K562 (cell line): ENCODE measurements at regions not wholly inside any gene's neighbourhood (a gene's known extent, or its start where the extent isn't known, plus 50 kb on each side); places are given as distances from the start of the nearest gene placed in this dataset.
A peak's percentile ranks its signal among the peaks of the same experiment; 100 is the strongest.

Source experiments
- DDX20 ChIP-seq: fragments of 450-650 bp; IDR thresholded peaks from 2 replicates; pipeline ENCODE4 v1.6.1; 2016; ENCODE audit warnings: missing genetic modification characterization, low read depth, mild to moderate bottlenecking, missing compliant biosample characterization, moderate library complexity
- FIP1L1 ChIP-seq: fragments of 200-400 bp; formaldehyde crosslinking; IDR thresholded peaks from 2 replicates; pipeline ENCODE4 v1.6.1; 2018; ENCODE audit warnings: mild to moderate bottlenecking, low read depth, low read length; ENCODE audit not compliant: poor library complexity, severe bottlenecking
- GATAD2B ChIP-seq: fragments of 450-650 bp; IDR thresholded peaks from 2 replicates; pipeline ENCODE4 v1.6.1; 2017; ENCODE audit warnings: mild to moderate bottlenecking, borderline replicate concordance
- HNRNPLL ChIP-seq: fragments of 200-400 bp; formaldehyde crosslinking; IDR thresholded peaks from 2 replicates; pipeline ENCODE4 v1.6.1; 2017; ENCODE audit warnings: low read length, low read depth, mild to moderate bottlenecking; ENCODE audit not compliant: poor library complexity, severe bottlenecking
- HNRNPUL1 ChIP-seq: fragments of 200-400 bp; formaldehyde crosslinking; IDR thresholded peaks from 2 replicates; pipeline ENCODE4 v1.6.1; 2017; ENCODE audit warnings: low read length
- RBM17 ChIP-seq: fragments of 200-400 bp; formaldehyde crosslinking; IDR thresholded peaks from 2 replicates; pipeline ENCODE4 v1.6.1; 2017; ENCODE audit warnings: low read depth, mild to moderate bottlenecking, low read length, borderline replicate concordance
- SMARCC2 ChIP-seq: fragments of 450-650 bp; IDR thresholded peaks from 2 replicates; pipeline ENCODE4 v1.6.1; 2017; ENCODE audit warnings: antibody characterized with exemption, moderate library complexity, mild to moderate bottlenecking, low read depth
- TSC22D4 ChIP-seq: fragments of 450-650 bp; IDR thresholded peaks from 2 replicates; pipeline ENCODE4 v1.6.1; 2016; ENCODE audit warnings: missing genetic modification characterization, missing biosample characterization, control low read depth
- ZNF175 ChIP-seq: fragments of 200-800 bp; sonication (Bioruptor generic); IDR thresholded peaks from 2 replicates; pipeline ENCODE4 v1.6.1; 2016; ENCODE audit warnings: low read depth, mild to moderate bottlenecking, missing genetic modification characterization, missing compliant biosample characterization
- ZNF23 ChIP-seq: fragments of 250-450 bp; sonication (Bioruptor Pico); IDR thresholded peaks from 2 replicates; pipeline ENCODE4 v1.4.0; 2020; ENCODE audit warnings: mild to moderate bottlenecking
- ZNF3 ChIP-seq: fragments of 250-450 bp; sonication (Bioruptor Pico); IDR thresholded peaks from 2 replicates; pipeline ENCODE4 v1.5.0; 2021; ENCODE audit warnings: mild to moderate bottlenecking, moderate library complexity
- ZNF316 ChIP-seq: fragments of 450-650 bp; IDR thresholded peaks from 2 replicates; pipeline ENCODE4 v1.6.1; 2016
- TF ChIP-seq, protein P1 (sequence below): sonication (generic); formaldehyde crosslinking; IDR thresholded peaks from 2 replicates; pipeline ENCODE4 v1.8.0; 2022; ENCODE audit warnings: mild to moderate bottlenecking, missing genetic modification reagents
- TF ChIP-seq, protein P2 (sequence below): sonication (generic); formaldehyde crosslinking; IDR thresholded peaks from 2 replicates; pipeline ENCODE4 v1.8.1; 2023; ENCODE audit warnings: mild to moderate bottlenecking, missing genetic modification reagents
- TF ChIP-seq, protein P3 (sequence below): fragments of 200-800 bp; sonication (Bioruptor generic); IDR thresholded peaks from 2 replicates; pipeline ENCODE4 v1.6.1; 2017; ENCODE audit warnings: missing genetic modification characterization, missing compliant biosample characterization
- TF ChIP-seq, protein P4 (sequence below): fragments of 450-650 bp; IDR thresholded peaks from 2 replicates; pipeline ENCODE4 v1.7.1; 2018; ENCODE audit warnings: mild to moderate bottlenecking, low read depth; ENCODE audit not compliant: partially characterized antibody

GRCh38 chr12:25692115-25693035 is 139.3 kb upstream of the LMNTD1 start (continued):
- TF ChIP-seq, protein P1, sequence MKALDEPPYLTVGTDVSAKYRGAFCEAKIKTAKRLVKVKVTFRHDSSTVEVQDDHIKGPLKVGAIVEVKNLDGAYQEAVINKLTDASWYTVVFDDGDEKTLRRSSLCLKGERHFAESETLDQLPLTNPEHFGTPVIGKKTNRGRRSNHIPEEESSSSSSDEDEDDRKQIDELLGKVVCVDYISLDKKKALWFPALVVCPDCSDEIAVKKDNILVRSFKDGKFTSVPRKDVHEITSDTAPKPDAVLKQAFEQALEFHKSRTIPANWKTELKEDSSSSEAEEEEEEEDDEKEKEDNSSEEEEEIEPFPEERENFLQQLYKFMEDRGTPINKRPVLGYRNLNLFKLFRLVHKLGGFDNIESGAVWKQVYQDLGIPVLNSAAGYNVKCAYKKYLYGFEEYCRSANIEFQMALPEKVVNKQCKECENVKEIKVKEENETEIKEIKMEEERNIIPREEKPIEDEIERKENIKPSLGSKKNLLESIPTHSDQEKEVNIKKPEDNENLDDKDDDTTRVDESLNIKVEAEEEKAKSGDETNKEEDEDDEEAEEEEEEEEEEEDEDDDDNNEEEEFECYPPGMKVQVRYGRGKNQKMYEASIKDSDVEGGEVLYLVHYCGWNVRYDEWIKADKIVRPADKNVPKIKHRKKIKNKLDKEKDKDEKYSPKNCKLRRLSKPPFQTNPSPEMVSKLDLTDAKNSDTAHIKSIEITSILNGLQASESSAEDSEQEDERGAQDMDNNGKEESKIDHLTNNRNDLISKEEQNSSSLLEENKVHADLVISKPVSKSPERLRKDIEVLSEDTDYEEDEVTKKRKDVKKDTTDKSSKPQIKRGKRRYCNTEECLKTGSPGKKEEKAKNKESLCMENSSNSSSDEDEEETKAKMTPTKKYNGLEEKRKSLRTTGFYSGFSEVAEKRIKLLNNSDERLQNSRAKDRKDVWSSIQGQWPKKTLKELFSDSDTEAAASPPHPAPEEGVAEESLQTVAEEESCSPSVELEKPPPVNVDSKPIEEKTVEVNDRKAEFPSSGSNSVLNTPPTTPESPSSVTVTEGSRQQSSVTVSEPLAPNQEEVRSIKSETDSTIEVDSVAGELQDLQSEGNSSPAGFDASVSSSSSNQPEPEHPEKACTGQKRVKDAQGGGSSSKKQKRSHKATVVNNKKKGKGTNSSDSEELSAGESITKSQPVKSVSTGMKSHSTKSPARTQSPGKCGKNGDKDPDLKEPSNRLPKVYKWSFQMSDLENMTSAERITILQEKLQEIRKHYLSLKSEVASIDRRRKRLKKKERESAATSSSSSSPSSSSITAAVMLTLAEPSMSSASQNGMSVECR (CRISPR knock-in tag): no peak
- TF ChIP-seq, protein P2, sequence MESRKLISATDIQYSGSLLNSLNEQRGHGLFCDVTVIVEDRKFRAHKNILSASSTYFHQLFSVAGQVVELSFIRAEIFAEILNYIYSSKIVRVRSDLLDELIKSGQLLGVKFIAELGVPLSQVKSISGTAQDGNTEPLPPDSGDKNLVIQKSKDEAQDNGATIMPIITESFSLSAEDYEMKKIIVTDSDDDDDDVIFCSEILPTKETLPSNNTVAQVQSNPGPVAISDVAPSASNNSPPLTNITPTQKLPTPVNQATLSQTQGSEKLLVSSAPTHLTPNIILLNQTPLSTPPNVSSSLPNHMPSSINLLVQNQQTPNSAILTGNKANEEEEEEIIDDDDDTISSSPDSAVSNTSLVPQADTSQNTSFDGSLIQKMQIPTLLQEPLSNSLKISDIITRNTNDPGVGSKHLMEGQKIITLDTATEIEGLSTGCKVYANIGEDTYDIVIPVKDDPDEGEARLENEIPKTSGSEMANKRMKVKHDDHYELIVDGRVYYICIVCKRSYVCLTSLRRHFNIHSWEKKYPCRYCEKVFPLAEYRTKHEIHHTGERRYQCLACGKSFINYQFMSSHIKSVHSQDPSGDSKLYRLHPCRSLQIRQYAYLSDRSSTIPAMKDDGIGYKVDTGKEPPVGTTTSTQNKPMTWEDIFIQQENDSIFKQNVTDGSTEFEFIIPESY (CRISPR knock-in tag): no peak
- TF ChIP-seq RBM17: no peak
- no peak for TF ChIP-seq GATAD2B
- no peak for TF ChIP-seq ZNF3 (CRISPR knock-in tag)
- no peak for TF ChIP-seq HNRNPLL
- TF ChIP-seq ZNF316: no peak; the same call in 1 of the 2 replicates
- no peak for TF ChIP-seq FIP1L1
- TF ChIP-seq HNRNPUL1: no peak
- TF ChIP-seq, protein P3, sequence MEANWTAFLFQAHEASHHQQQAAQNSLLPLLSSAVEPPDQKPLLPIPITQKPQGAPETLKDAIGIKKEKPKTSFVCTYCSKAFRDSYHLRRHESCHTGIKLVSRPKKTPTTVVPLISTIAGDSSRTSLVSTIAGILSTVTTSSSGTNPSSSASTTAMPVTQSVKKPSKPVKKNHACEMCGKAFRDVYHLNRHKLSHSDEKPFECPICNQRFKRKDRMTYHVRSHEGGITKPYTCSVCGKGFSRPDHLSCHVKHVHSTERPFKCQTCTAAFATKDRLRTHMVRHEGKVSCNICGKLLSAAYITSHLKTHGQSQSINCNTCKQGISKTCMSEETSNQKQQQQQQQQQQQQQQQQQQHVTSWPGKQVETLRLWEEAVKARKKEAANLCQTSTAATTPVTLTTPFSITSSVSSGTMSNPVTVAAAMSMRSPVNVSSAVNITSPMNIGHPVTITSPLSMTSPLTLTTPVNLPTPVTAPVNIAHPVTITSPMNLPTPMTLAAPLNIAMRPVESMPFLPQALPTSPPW (CRISPR knock-in tag): peak; percentile 28; the same call in 1 of the 2 replicates
- no peak for TF ChIP-seq TSC22D4 (tag)
- no peak for TF ChIP-seq DDX20 (tag)
- TF ChIP-seq ZNF175 (CRISPR knock-in tag): peak; percentile 17; the same call in 1 of the 2 replicates
- TF ChIP-seq, protein P4, sequence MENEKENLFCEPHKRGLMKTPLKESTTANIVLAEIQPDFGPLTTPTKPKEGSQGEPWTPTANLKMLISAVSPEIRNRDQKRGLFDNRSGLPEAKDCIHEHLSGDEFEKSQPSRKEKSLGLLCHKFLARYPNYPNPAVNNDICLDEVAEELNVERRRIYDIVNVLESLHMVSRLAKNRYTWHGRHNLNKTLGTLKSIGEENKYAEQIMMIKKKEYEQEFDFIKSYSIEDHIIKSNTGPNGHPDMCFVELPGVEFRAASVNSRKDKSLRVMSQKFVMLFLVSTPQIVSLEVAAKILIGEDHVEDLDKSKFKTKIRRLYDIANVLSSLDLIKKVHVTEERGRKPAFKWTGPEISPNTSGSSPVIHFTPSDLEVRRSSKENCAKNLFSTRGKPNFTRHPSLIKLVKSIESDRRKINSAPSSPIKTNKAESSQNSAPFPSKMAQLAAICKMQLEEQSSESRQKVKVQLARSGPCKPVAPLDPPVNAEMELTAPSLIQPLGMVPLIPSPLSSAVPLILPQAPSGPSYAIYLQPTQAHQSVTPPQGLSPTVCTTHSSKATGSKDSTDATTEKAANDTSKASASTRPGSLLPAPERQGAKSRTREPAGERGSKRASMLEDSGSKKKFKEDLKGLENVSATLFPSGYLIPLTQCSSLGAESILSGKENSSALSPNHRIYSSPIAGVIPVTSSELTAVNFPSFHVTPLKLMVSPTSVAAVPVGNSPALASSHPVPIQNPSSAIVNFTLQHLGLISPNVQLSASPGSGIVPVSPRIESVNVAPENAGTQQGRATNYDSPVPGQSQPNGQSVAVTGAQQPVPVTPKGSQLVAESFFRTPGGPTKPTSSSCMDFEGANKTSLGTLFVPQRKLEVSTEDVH: no peak
- no peak for TF ChIP-seq ZNF23 (CRISPR knock-in tag)
- TF ChIP-seq SMARCC2: no peak
